ENCODE measurements at regions not wholly inside any gene's neighbourhood (a gene's known extent, or its start where the extent isn't known, plus 50 kb on each side); places are given as distances from the start of the nearest gene placed in this dataset.

DNA sequence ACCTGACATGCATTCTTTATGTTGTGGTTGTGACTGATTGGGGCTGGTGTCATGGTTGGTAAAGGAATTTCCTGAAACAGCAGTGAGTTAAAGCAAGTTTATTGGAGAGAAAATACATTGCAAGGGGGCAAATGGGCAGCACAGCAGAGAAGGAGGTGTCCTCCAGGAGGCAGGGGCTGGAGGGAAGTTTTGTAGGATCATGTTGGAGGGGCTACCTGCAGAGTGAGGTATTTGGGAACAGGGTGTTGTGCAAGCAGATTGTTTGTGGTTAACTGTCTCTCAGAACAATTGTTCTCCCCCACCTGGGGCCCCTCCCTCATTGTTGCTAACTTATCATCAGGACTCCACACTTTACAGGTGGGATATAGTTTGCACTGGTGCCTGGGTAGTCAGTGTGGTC, 196.0 kb downstream of the NSUN3 start:
- no peak for DNase-seq (ENCODE audit: low spot score)

DNA sequence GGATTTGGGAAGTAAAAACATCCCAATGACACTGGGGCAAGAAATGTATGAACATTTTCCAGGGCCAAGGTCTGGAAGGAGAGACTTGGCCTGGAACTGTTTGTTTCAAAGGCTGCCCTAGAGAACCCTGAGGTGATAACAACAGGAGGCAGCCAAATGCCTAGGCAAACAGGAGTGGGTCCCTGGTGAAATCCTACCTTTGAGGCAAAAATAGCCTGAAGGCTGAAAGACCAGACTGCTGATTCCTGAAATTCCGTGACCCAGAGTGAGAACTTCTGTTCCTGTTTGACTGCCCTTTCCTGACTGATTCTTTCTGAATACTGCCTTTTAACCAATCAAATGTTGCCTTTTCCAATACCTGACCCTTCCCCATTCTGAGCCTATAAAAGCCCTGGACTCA, 196.4 kb downstream of the NSUN3 start:
- DNase-seq (ENCODE audit: low spot score) = no peak

DNA sequence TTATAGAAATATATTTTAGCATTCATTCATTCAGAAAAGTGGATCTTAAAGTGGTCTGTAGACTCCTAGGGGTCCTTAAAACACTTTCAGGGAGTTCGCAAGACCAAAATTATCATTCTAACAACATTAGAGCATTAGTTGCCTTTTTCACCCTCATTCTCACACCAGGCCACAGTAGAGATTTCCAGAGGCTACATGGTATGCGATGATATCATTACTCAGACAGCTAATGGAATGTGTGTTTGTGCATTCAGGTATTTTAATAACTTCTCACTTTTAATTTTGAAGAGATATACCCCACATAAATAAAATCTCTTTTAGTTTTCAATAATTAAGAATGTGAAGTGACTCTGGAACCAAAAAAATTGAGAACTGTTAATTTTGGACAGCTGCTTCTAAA, 206.9 kb downstream of the NSUN3 start:
- DNase-seq (ENCODE audit: low spot score) = no peak

DNA sequence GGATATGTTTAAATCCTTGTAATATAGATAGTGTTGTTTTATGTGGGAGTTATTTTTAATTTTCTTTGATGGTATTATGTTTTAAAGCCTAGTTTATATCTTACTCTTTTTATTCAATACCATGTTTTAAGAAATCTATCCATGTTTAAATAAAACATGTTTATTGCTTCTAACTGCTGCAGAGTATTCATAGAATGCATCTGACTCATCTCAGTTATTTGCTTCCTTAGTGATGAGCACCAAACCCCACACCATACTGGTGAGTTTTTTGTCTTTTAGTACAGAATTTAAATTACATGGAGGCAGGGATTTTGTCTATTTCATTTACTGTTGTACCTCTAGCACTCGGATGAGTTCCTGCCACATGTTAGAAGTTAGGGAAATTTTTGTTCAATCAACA, 209.2 kb downstream of the NSUN3 start:
- no peak for DNase-seq (ENCODE audit: low spot score)

DNA sequence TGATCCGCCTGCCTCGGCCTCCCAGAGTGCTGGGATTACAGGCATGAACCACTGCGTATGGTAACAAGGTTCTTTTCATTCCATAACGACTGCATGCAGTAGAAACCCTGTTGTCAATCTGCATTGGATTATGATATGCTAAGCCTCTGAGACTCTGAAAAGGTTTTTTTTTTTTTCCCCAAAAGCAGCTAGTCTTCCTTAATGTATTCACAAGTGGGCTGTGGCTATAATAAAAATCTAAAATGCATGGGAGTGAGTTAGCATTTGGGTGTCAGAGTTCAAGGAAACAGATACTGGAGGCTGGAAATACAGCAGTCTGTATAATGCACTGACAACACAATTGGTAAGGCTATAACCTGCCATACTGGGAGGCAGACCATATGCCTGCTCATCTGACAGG, 218.1 kb downstream of the NSUN3 start:
- DNase-seq (ENCODE audit: low spot score) = no peak

DNA sequence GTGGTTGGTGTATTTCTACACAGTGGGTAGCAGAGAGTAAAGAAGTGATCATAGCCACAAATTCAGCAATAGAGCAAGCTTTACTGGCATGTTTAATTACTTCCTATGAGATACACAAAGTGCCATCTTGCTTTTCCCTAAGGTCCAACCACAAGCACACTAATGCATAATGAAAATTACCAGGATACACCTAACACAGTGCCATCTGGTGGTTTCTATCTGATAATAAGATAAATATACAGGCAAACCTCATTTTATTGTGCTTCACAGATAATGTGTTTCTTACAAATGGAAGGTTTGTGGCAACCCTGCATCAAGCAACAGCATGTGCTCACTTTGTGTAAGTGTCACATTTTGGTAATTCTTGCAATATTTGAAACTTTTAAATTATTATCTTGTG, 223.0 kb downstream of the NSUN3 start:
- no peak for DNase-seq (ENCODE audit: low spot score)

DNA sequence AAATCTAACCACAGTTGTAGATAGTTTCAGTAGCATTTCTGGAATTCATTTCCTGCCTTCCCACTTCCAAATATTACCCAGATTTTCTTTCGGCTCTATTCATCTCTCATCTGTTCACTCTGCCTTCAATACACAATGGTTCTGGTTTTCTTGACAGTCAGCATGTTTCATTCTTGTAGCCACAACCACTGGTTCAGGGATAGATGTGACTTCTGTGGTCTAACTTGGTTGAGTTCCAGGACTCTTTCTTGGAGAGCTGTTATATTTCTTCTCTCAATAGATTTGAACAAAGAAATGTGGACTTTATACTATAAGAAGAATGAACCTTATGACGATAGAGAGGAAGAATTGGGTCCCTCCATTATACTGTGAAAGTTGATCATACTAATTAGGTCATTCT, 228.8 kb downstream of the NSUN3 start:
- no peak for DNase-seq (ENCODE audit: low spot score)

DNA sequence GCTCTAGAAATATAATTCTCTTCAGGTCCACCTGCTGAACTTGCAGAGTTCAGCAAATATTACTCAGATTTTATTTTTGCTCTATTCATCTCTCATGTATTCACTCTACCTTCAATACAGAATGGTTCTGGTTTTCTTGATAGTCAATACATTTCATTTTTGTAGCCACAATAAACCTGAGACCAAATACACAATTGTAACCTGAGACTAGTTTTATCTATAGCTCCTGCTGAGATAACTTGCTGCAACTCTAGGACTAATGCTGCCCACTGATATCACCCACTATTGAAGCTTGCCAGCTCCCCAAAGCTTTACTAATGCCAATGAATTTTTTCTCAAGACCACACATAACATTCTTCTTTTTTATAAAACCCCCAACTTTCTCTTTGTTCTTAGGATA, 229.3 kb downstream of the NSUN3 start:
- DNase-seq (ENCODE audit: low spot score) = no peak

DNA sequence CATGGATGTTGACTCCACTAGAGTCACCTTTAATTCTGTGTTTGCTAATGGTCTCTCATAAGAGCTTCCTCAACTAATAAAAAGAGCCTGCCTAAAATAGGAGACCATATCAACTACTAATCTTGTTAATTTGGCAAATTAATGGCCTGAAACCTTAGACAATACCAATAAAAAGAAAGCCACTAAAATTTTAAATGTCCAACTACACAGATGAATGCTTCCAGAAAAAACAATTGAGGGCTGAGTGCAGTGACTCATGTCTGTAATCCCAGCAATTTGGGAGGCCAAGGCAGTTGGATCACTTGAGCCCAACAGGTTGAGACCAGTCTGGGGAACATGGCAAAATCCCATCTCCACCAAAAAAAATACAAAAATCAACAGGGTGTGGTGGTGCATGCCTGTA, 230.9 kb downstream of the NSUN3 start:
- DNase-seq (ENCODE audit: low spot score) = no peak

DNA sequence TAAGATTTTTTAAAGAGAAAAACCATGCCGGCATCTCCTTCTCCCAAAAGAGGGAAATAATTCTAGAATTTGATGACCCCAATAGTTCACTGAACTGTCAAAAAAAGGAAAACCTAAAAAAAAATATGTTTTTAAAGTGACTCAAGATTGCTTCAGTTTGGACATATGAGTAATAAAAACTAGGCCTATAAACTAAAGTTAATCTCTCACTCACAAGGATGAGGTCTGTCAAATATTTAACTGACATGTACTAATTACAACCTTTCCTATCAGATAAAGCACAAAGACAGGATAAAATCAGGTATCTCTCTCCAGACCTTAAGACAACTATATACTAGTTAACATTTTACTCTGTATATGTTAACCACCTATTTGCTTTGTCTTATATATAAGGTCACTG, 231.9 kb downstream of the NSUN3 start:
- no peak for DNase-seq (ENCODE audit: low spot score)

DNA sequence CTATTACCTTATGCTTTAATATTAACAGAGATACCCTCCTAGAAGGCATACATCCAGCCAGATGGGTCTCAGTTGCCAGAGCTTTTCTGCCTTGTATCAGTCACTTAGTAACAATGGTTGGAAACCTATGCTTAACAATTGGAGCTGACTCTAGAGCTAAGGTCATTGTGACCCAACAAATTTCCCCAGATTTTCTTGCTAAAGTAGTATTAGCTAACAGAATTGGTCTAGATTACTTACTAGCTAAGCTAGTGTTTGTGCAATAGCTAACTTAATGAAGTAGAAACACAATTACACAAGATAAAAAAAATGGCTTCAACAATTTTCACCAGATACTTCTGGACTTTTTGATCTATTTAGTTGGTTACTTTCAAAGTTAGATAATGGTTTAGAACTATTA, 236.9 kb downstream of the NSUN3 start:
- no peak for DNase-seq (ENCODE audit: low spot score)

DNA sequence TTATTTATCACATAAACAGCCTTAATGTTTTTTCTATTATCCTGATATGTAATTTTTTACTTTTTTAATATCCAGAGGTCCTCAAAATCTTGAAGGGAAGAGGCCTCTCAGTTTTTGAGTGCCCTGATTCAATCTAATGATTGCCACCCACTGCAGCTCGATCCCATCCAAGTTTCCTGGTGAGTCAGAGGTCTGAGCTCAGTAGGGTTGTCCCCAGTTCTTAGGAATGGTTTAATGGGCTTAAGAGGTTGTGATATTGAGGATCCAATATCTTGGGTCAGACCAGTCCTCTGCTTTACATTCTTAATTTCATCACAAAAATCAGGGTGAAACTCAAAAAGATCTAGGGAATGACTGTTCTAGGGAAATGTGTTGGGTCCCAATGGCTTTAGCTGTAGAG, 238.5 kb downstream of the NSUN3 start:
- DNase-seq (ENCODE audit: low spot score) = no peak

DNA sequence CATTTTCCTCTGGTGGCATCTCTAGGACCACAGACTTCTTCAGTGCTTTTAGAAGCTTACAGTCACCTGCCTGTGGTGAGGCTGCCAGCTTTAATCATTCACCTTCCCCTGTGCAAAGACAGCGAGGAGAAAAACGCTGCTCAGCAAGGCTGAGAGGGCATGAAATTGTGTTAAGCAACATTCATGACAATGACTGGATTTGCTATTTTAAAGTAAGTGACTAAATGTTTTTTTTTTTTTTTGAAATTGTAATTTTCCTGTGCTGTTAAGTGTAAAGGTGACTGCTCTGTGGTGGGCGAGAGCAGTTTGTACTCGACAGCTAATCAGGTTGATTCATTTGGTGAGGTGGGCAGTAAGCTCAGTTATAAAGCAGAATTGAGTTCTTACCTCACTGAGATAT, 240.4 kb downstream of the NSUN3 start:
- DNase-seq (ENCODE audit: low spot score) = no peak

DNA sequence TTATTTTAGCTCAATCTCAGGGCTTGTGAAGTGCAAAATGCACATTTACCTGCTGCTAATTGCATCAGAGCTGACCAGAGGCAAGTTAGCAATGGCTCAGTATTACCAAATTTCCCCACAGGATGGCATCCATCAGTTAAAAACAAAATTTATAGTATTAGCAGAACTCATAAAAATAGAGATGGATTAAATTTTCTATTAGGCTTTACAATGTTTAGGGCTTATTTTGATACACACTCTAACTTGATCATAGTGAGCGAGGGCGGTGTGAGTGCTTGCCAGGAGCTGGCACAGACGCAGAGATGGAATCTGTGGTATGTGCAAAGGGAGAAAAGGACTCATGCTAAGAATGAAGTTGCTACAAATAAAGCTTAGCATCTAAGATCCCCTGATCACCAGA, 241.0 kb downstream of the NSUN3 start:
- no peak for DNase-seq (ENCODE audit: low spot score)

DNA sequence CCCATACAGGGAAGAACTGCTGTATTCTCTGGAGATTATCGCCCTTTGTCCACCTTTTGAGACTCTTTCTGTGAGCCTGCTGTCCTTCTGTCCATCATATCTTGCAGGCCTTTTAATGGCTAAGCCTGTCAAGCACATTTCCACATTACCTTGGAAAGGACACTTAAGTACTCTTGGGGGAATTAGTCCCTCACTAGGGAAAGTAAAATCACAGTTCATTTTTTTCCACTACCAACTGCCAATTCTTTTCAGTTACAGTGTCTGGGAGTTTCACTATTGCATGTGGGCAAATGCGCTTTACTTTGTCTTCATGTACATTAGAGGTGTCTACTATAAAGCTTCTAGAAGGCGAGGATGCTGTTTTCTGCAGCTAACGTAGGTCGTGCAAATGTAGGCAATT, 242.1 kb downstream of the NSUN3 start:
- DNase-seq (ENCODE audit: low spot score) = no peak

DNA sequence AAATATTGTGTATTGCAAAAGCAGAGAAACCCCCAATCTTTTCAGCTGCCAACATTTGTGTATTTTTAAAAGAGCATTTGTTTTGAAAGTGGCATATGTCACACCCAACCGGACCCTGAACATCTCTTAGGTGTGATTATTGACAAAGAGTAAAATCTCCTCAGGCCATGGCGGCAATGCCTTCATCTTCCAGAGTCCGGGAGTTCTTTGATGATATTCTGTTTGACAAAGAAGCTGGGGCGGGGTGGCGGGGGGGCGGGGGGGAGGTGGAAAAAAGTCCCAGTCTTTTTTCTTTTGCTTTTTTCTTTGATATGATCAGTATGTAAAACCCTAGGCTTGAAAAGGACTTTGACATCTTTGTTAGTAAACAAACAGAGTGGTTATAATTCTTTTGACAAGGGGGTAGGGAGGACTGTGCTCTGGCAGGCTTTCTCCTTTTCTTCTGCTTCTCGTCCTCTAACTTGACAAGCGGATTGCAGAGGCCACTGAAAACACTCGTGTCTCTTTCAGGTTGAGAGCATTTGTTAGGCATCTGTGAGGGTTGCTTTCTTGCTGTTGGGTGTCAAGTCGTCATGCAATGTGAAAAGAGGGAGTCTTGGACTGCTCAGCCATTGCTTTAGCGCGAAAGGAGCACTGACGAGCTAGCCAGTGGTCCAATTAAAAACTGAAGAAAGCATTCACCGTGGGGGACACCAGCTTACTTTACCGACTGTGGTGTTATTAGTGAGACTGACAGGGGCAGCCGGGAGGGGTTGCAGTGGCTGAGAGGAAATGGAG, 243.2 kb downstream of the NSUN3 start:
- no peak for DNase-seq (ENCODE audit: low spot score)

DNA sequence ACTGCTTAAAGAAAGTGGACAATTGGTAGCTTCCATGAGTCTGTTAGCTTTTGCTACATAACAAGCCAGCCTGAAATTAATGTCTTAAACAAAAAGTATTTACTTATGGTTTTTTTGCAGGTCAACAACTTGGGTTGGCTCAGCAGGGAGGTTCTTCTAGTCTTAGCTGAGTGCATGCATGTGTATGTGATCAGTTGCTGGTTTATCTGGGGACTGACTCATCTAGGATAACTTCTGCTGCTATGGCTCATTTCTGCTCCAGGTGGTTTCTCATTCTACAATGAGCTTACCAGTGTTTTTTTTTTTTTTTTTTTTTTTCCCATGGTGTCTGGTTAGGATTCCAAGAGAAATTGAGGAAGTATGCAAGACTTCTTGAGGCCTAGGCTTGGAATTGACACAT, 244.7 kb downstream of the NSUN3 start:
- no peak for DNase-seq (ENCODE audit: low spot score)

DNA sequence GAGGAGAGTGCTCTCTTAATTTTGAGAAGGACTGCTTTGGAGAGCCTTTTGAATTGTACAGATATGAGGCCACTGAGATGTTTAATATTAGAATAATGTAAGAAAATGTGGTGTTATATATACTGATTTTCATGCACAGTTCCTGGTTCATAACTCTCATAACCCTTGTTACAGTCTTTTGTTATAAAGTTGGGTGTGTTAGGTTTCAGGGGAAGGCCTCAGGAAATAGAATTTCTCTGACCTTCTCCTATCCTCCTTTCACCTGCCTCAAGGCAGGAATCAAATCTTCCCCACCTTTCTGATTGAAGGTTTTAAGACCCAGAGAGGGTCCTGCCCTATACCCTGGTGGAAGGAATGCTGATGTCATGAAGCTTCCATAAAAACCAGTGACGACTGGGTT, 245.9 kb downstream of the NSUN3 start:
- no peak for DNase-seq (ENCODE audit: low spot score)

DNA sequence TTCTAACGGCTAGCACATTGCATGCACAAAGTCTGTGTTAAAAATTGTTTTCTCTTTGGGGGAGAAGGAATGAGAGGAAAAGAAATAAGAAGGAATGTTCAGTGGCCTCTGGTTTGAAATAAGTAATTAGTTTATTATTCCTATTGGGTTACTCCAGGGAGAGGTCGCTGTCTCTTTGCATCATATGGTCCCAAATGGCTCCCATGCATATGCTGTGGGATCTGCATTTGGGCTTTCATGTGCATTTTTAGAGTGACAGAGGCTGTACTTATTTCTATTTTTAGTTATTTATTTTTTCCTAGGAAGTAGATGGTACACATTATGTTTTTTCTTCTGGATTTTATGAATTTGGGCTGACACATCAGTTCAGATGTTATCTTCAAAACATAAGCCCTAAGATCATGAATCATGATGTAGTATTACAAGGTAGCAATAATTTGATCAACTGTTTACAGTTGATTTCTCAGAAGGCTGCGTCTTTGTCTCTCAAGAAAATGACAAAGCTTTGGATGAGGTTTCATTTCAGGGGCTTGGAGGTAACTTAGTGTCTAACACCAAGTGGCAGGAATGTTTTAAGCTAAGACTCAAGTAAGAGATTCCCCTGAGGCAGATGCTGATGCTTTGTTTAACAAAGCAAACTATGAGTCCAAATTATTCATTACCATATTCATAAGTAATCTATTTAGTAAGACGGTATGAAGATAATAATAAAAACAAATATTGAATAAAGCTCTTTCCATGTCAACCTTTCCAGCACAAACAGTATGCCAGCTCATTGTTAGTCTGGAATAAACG, 247.7 kb downstream of the NSUN3 start:
- DNase-seq (ENCODE audit: low spot score) = no peak

DNA sequence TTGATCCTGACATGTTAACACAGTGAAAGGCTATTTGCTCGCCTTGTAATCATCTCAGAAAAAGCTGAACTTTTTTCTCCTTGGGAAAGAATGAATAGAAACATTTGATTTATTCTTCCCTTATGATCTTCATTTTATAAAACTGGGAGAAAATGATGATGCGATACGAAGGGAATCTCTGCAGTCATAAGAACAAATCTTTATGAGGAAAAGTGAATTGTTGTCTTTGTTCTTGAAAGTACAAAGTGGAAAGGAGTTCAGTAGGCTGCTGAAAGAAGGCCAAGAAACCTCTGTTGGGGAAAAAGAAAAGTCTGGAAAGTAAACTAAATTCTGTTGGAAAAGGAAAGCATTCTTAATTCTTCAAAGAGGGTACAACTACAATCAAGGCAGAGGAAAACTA, 248.8 kb downstream of the NSUN3 start:
- no peak for DNase-seq (ENCODE audit: low spot score)

DNA sequence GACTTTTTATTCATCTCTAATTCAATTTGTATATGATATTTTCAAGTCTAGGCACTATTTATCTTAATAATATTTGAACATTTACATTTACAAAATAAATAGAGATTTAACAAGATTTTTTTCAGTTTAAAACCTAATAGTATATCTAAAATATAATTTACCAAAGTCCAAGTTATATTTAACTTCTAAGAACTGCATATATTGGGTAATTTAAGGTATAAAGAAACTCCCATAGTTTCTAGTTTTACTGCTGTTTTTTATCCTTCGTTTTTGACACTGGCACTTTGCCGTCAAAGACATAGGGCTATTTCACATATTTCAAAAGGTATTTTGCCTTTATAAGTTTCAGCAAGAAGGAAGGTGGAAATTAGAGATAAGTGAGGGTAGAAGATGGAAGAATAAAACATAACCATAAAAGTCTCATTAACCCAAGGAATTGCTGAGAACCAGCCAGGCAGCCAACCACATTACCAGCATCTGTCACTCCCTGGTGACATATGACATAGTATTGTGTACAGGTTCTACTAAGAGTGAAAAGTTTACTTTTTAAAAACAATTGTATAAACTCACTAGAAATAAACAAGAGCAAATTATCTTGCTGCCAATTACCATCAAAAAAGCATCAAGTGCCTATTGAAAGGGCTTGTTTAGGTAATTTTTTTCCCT, 251.5 kb downstream of the NSUN3 start:
- no peak for DNase-seq (ENCODE audit: low spot score)

DNA sequence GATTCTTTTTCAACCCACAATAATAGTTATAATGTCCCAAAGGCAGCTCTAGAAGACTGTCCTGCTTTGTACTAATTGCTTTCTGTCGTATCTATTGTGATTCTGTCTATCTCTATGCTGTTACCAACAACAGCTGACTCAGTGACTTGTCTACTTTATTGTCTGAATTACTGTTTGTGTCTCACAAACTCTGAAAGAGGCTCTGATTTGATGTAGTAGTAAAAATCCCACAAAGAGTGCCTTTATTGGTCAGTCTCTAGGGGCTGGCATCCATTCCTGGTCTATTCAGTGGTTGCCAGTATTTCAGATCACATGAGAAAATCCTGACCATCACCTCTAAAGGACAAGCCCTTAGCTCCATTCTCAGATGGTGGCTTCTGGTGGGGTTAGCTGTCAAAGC, 254.2 kb downstream of the NSUN3 start:
- no peak for DNase-seq (ENCODE audit: low spot score)

DNA sequence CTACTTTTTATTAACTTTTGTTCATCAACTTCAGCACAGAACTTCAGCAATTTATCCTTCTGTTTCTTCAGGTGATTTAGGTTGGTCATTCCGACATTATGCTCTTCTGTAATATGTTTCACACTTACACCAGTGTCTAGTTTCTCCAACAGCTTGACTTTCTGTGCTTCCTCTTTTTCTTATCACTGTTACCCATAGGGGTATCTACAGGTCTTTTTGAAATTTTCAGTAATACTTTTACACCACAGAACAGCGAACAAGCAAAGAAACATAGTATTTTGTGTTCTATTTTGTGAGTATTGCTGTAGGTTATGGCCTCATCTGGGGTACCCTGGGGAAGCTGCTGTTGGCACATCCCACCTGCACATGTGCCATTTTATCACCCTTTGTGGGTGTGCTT, 260.7 kb downstream of the NSUN3 start:
- no peak for DNase-seq (ENCODE audit: low spot score)

All from mucosa of gallbladder (tissue), 1 donor.